IMR-90 (cell line): ENCODE measurements at regions not wholly inside any gene's neighbourhood (a gene's known extent, or its start where the extent isn't known, plus 50 kb on each side); places are given as distances from the start of the nearest gene placed in this dataset.

ENCODE experiments used
- BHLHE40 ChIP-seq: fragments of 150-350 bp; IDR thresholded peaks from 2 replicates; pipeline ENCODE4 v1.6.1; 2016; ENCODE audit warnings: mild to moderate bottlenecking, low read depth, low read length
- CEBPB ChIP-seq: IDR thresholded peaks from 2 replicates; pipeline ENCODE4 v1.6.1; 2012; ENCODE audit warnings: low read depth, low read length, improper control_type of control experiment
- FOS ChIP-seq: fragments of 150-350 bp; IDR thresholded peaks from 2 replicates; pipeline ENCODE4 v1.6.1; 2016; ENCODE audit warnings: low read depth, low read length
- MXI1 ChIP-seq: IDR thresholded peaks from 2 replicates; pipeline ENCODE4 v1.6.1; 2012; ENCODE audit warnings: low read depth, mild to moderate bottlenecking, low read length, moderate library complexity, borderline replicate concordance
- NFE2L2 ChIP-seq: fragments of 150-350 bp; IDR thresholded peaks from 2 replicates; pipeline ENCODE4 v1.6.1; 2016; ENCODE audit warnings: low read depth, mild to moderate bottlenecking, low read length
- POLR2A ChIP-seq: IDR thresholded peaks from 2 replicates; pipeline ENCODE4 v1.6.1; 2012; ENCODE audit warnings: mild to moderate bottlenecking, low read depth, low read length
- RAD21 ChIP-seq: IDR thresholded peaks from 2 replicates; pipeline ENCODE4 v1.6.1; 2012; ENCODE audit warnings: low read length, improper control_type of control experiment
- RFX5 ChIP-seq: IDR thresholded peaks from 2 replicates; pipeline ENCODE4 v1.8.0; 2012; ENCODE audit warnings: low read depth, mild to moderate bottlenecking, low read length, moderate library complexity
- SMC3 ChIP-seq: fragments of 150-350 bp; IDR thresholded peaks from 2 replicates; pipeline ENCODE4 v1.6.1; 2016; ENCODE audit warnings: low read depth, mild to moderate bottlenecking, antibody characterized with exemption, low read length, moderate library complexity
- TF ChIP-seq, protein P1 (sequence below): conservative IDR thresholded peaks from 2 replicates; pipeline ENCODE4 v1.5.1; 2012; ENCODE audit warnings: mild to moderate bottlenecking, low read depth, low read length, improper control_type of control experiment
- TF ChIP-seq, protein P2 (sequence below): fragments of 150-350 bp; IDR thresholded peaks from 2 replicates; pipeline ENCODE4 v1.6.1; 2017; ENCODE audit warnings: mild to moderate bottlenecking, antibody characterized with exemption, low read length, low read depth
- TF ChIP-seq, protein P3 (sequence below): fragments of 150-350 bp; IDR thresholded peaks from 2 replicates; pipeline ENCODE4 v1.6.1; 2016; ENCODE audit warnings: low read depth, mild to moderate bottlenecking, low read length, moderate library complexity, borderline replicate concordance

DNA sequence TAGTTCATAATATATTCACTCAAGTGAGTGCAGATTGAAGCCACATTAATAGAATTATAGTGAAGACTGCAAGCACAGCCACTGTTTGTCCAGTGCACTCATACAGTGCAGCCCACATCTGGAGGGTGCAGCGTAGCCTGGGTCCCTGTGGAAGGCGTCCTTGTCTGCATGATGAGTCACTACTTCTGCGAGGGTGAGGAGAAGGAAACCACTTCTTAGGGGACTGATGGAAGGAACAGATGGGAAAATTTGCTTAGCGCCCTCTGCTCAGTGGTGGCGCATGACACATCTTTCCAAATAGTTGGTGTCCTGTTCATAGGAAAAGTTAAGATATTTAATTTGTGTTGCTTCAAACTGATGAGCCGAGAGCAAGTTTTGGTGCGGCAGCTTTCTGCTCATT lies 330.4 kb upstream of the SMIM21 start:
- TF ChIP-seq, protein P1, sequence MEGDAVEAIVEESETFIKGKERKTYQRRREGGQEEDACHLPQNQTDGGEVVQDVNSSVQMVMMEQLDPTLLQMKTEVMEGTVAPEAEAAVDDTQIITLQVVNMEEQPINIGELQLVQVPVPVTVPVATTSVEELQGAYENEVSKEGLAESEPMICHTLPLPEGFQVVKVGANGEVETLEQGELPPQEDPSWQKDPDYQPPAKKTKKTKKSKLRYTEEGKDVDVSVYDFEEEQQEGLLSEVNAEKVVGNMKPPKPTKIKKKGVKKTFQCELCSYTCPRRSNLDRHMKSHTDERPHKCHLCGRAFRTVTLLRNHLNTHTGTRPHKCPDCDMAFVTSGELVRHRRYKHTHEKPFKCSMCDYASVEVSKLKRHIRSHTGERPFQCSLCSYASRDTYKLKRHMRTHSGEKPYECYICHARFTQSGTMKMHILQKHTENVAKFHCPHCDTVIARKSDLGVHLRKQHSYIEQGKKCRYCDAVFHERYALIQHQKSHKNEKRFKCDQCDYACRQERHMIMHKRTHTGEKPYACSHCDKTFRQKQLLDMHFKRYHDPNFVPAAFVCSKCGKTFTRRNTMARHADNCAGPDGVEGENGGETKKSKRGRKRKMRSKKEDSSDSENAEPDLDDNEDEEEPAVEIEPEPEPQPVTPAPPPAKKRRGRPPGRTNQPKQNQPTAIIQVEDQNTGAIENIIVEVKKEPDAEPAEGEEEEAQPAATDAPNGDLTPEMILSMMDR = no peak
- TF ChIP-seq POLR2A (no peak), MXI1 (no peak), BHLHE40 (no peak), RAD21 (no peak), NFE2L2 (no peak), RFX5 (no peak), FOS (no peak), CEBPB (no peak), SMC3 (no peak)
- TF ChIP-seq, protein P2, sequence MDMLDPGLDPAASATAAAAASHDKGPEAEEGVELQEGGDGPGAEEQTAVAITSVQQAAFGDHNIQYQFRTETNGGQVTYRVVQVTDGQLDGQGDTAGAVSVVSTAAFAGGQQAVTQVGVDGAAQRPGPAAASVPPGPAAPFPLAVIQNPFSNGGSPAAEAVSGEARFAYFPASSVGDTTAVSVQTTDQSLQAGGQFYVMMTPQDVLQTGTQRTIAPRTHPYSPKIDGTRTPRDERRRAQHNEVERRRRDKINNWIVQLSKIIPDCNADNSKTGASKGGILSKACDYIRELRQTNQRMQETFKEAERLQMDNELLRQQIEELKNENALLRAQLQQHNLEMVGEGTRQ = no peak
- TF ChIP-seq, protein P3, sequence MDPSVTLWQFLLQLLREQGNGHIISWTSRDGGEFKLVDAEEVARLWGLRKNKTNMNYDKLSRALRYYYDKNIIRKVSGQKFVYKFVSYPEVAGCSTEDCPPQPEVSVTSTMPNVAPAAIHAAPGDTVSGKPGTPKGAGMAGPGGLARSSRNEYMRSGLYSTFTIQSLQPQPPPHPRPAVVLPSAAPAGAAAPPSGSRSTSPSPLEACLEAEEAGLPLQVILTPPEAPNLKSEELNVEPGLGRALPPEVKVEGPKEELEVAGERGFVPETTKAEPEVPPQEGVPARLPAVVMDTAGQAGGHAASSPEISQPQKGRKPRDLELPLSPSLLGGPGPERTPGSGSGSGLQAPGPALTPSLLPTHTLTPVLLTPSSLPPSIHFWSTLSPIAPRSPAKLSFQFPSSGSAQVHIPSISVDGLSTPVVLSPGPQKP = no peak
